Endothelial cell of umbilical vein (primary cell): ENCODE measurements at regions not wholly inside any gene's neighbourhood (a gene's known extent, or its start where the extent isn't known, plus 50 kb on each side); places are given as distances from the start of the nearest gene placed in this dataset.

Source experiments
- BruUV-seq: library from RNA; stranded (reverse); fragments of 400-500 nt; replicated peaks from 2 replicates; lab custom pipeline; 2021; lab: Mats Ljungman, UMichigan
- CTCF ChIA-PET: fragments of 300-600, 350-600 bp; sonication (Branson Sonifier 250); formaldehyde crosslinking; loops from one replicate; lab custom pipeline; 2021; ENCODE audit warnings: antibody characterized with exemption, inconsistent platforms; lab: Charles Lee
- POLR2A ChIA-PET: fragments of 300-600, 350-600 bp; sonication (Branson Sonifier 250); formaldehyde crosslinking; loops from one replicate; lab custom pipeline; 2021; ENCODE audit warnings: antibody characterized with exemption, inconsistent platforms; lab: Charles Lee
- DNase-seq: peaks from one replicate; pipeline ENCODE4 v3.0.0-alpha.2; 2011; ENCODE audit warnings: low read depth, low spot score
- FAIRE-seq: peaks from 2 replicates; lab custom pipeline; 2011; peaks lifted over from hg19 to GRCh38; lab: Jason Lieb, UNC
- H2AFZ ChIP-seq: 2 replicates; pipeline ENCODE4 v1.6.0; 2012; ENCODE audit warnings: low read depth, low read length, control low read depth, inconsistent platforms
- H3K27ac ChIP-seq: 2 replicates; pipeline ENCODE4 v1.5.1; 2011; ENCODE audit warnings: low read depth, mild to moderate bottlenecking, control low read depth, low read length, moderate library complexity; ENCODE audit not compliant: insufficient read depth
- H3K27me3 ChIP-seq, 2 experiments: 2 replicates each; pipeline versions ENCODE4 v1.6.0 to v1.6.1; 2011; ENCODE audit warnings: low read length in 2 of 2, mixed read lengths in 1 of 2; ENCODE audit not compliant: control insufficient read depth in 2 of 2, insufficient read depth in 2 of 2
- H3K36me3 ChIP-seq, 2 experiments: 2 replicates in 1 of 2; 3 replicates in 1 of 2; pipeline ENCODE4 v1.5.1; 2011; ENCODE audit warnings: low read length in 2 of 2, mild to moderate bottlenecking in 1 of 2, moderate library complexity in 1 of 2; ENCODE audit not compliant: control insufficient read depth in 2 of 2, insufficient read depth in 2 of 2; ENCODE audit errors: extremely low read depth in 1 of 2
- H3K4me1 ChIP-seq: 3 replicates; pipeline ENCODE4 v1.5.1; 2011; ENCODE audit warnings: mild to moderate bottlenecking, low read length; ENCODE audit not compliant: control insufficient read depth, insufficient read depth; ENCODE audit errors: extremely low read depth
- H3K4me2 ChIP-seq: 2 replicates; pipeline ENCODE4 v1.6.1; 2011; ENCODE audit warnings: low read length, control low read depth, mixed read lengths; ENCODE audit not compliant: insufficient read depth
- H3K4me3 ChIP-seq, 3 experiments: fragments of 200-600 bp in 1 of 3; sonication (generic), shearing (Covaris generic) in 1 of 3; replicated peaks in 1 of 3; 2 replicates each; pipeline ENCODE4 v1.5.1; 2011 to 2016; ENCODE audit warnings: control low read depth in 3 of 3, low read length in 3 of 3, mild to moderate bottlenecking in 2 of 3, inconsistent platforms in 1 of 3, low read depth in 1 of 3, moderate library complexity in 1 of 3; ENCODE audit not compliant: insufficient read depth in 1 of 3
- H3K79me2 ChIP-seq: 2 replicates; pipeline ENCODE4 v1.6.0; 2012; ENCODE audit warnings: low read length, inconsistent platforms; ENCODE audit not compliant: control insufficient read depth, insufficient read depth
- H3K9ac ChIP-seq: replicated peaks from 2 replicates; pipeline ENCODE3; 2011; ENCODE audit warnings: low read length, control low read depth; ENCODE audit not compliant: insufficient read depth; ENCODE audit errors: extremely low read depth
- H3K9me1 ChIP-seq: replicated peaks from 3 replicates; pipeline ENCODE4 v1.6.0; 2011; ENCODE audit warnings: mild to moderate bottlenecking, low read length; ENCODE audit not compliant: control insufficient read depth, insufficient read depth; ENCODE audit errors: extremely low read depth
- H3K9me3 ChIP-seq: replicated peaks from 2 replicates; pipeline ENCODE4 v1.5.1; 2012; ENCODE audit warnings: low read length, inconsistent platforms; ENCODE audit not compliant: control insufficient read depth, insufficient read depth
- H4K20me1 ChIP-seq: replicated peaks from 2 replicates; pipeline ENCODE3; 2011; ENCODE audit warnings: mild to moderate bottlenecking, low read length; ENCODE audit not compliant: control insufficient read depth, insufficient read depth; ENCODE audit errors: extremely low read depth
- CTCF ChIP-seq, 2 donors: IDR thresholded peaks; 1 replicate in 1 of 2; 2 replicates in 1 of 2; pipeline ENCODE4 v1.5.1; 2011; ENCODE audit warnings: low read length in 2 of 2, mild to moderate bottlenecking in 2 of 2, moderate library complexity in 2 of 2, control low read depth in 1 of 2, inconsistent platforms in 1 of 2, low read depth in 1 of 2; ENCODE audit not compliant: insufficient read depth in 1 of 2; ENCODE audit errors: extremely low read depth in 1 of 2
- EZH2 ChIP-seq: IDR thresholded peaks from 2 replicates; pipeline ENCODE4 v1.6.1; 2012; ENCODE audit warnings: borderline replicate concordance, low read depth, mild to moderate bottlenecking, moderate library complexity, low read length, inconsistent platforms; ENCODE audit not compliant: severe bottlenecking
- FOS ChIP-seq: IDR thresholded peaks from 2 replicates; pipeline ENCODE4 v1.6.1; 2011; ENCODE audit warnings: mild to moderate bottlenecking, low read length, moderate library complexity, borderline replicate concordance; ENCODE audit not compliant: insufficient read depth
- GATA2 ChIP-seq: IDR thresholded peaks from 2 replicates; pipeline ENCODE4 v1.7.0; 2011; ENCODE audit warnings: low read depth, mild to moderate bottlenecking, moderate library complexity, mixed read lengths, low read length; ENCODE audit not compliant: insufficient read length, insufficient read depth
- JUN ChIP-seq: IDR thresholded peaks from 2 replicates; pipeline ENCODE4 v1.6.1; 2011; ENCODE audit warnings: borderline replicate concordance, low read depth; ENCODE audit not compliant: insufficient read length, insufficient read depth
- MAX ChIP-seq: IDR thresholded peaks from 2 replicates; pipeline ENCODE4 v1.6.1; 2011; ENCODE audit not compliant: insufficient read depth, insufficient read length
- MYC ChIP-seq: IDR thresholded peaks from one replicate; pipeline ENCODE4 v1.6.1; 2011; ENCODE audit warnings: mild to moderate bottlenecking, low read depth, low read length
- POLR2A ChIP-seq: IDR thresholded peaks from 2 replicates; pipeline ENCODE4 v1.6.1; 2012; ENCODE audit warnings: low read depth, mild to moderate bottlenecking, control low read depth, low read length
- POLR2AphosphoS5 ChIP-seq: IDR thresholded peaks from 2 replicates; pipeline ENCODE4 v1.6.1; 2012; ENCODE audit warnings: low read depth, mild to moderate bottlenecking, control low read depth, low read length, moderate library complexity; ENCODE audit not compliant: insufficient read depth
- dilution Hi-C: fragments of 300-500 bp; cut with MboI; formaldehyde crosslinking; loops from one replicate; pipeline ENCODE4 v1.15.0; 2019; ENCODE audit warnings: low sequenced_read_pairs; ENCODE audit not compliant: extremely low pct_ligation_motif_present
- intact Hi-C: fragments of 100-400 bp; cut with micrococcal nuclease; formaldehyde crosslinking; loops from one replicate; pipeline ENCODE4 v1.10.0; 2022

GRCh38 chr1:98203466-98203865, 282.6 kb upstream of the DPYD start:
- no peak for FAIRE-seq
- H4K20me1 ChIP-seq = no peaks in the 10 kb centered on the region
- no peak for DNase-seq
- dilution Hi-C loops (no loop called here), intact Hi-C loops (no loop called here)
- no peaks in the 10 kb centered on the region for H3K79me2 ChIP-seq
- H3K4me1 ChIP-seq = peaks cover 4% of the 10 kb centered on the region
- H3K4me2 ChIP-seq = no peak overlapping the region
- no peaks in the 10 kb centered on the region for H3K9me1 ChIP-seq
- ChIA-PET POLR2A (no interaction called here), CTCF (interaction anchor here (1.0 kb wide), 1 partner anchor 265 kb away, joined by 5 read pairs; no protein-coding TSS in a partner anchor)
- H3K9me3 ChIP-seq = no peaks in the 10 kb centered on the region
- no TSS peak for BruUV-seq
- H3K27me3 ChIP-seq = no peaks in the 10 kb centered on the region
- H3K27ac ChIP-seq = no peak overlapping the region
- H3K4me3 ChIP-seq = no peak overlapping the region
- no peak overlapping the region for H3K9ac ChIP-seq
- TF ChIP-seq FOS (no peak), MAX (no peak), POLR2AphosphoS5 (no peak), POLR2A (no peak), MYC (no peak), GATA2 (no peak), JUN (no peak), EZH2 (no peak), CTCF (IDR thresholded peaks at IDR 0.05; ENCODE audit: extremely low read depth in 1 of 2, insufficient read depth in 1 of 2, low read depth in 1 of 2, low read length in 2 of 2) (no peak)
- no peaks in the 10 kb centered on the region for H3K36me3 ChIP-seq
- no peak overlapping the region for H2AFZ ChIP-seq
